ENCODE measurements at regions not wholly inside any gene's neighbourhood (a gene's known extent, or its start where the extent isn't known, plus 50 kb on each side); places are given as distances from the start of the nearest gene placed in this dataset.

DNA sequence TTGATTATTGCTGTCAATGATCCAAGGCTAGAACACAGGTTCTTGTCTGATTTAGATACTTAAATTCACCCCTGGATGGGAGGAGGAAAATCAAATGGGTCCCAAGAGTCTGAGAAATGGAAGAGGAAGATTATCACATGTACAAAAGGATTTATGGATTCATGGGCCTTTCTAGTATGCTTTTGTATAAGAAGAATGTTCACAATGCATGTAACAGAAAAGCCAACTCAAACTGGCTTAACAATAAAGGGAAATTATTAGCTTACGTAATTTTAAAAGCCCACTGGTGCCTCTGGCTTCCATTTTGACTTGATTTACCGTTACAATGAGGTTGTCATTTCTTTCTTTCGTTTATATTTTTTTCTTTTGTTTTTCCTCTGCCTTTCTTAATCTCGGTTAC, 782.5 kb upstream of the GRM7 start:
- TF ChIP-seq, protein P1, sequence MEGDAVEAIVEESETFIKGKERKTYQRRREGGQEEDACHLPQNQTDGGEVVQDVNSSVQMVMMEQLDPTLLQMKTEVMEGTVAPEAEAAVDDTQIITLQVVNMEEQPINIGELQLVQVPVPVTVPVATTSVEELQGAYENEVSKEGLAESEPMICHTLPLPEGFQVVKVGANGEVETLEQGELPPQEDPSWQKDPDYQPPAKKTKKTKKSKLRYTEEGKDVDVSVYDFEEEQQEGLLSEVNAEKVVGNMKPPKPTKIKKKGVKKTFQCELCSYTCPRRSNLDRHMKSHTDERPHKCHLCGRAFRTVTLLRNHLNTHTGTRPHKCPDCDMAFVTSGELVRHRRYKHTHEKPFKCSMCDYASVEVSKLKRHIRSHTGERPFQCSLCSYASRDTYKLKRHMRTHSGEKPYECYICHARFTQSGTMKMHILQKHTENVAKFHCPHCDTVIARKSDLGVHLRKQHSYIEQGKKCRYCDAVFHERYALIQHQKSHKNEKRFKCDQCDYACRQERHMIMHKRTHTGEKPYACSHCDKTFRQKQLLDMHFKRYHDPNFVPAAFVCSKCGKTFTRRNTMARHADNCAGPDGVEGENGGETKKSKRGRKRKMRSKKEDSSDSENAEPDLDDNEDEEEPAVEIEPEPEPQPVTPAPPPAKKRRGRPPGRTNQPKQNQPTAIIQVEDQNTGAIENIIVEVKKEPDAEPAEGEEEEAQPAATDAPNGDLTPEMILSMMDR (IDR thresholded peaks at IDR 0.05), result no peak
- no peak for TF ChIP-seq POLR2A (IDR thresholded peaks at IDR 0.05)
